NCI-H82 (cell line): ENCODE measurements at regions not wholly inside any gene's neighbourhood (a gene's known extent, or its start where the extent isn't known, plus 50 kb on each side); places are given as distances from the start of the nearest gene placed in this dataset.

Experiments used
- DNase-seq: peaks from one replicate; lab custom pipeline; 2025; lab: John Stamatoyannopoulos, UW

- DNase-seq: no peak
Observed at GRCh38 chr4:106767991-106768390, 268.1 kb downstream of the DKK2 start.

- DNase-seq: no peak
Observed at GRCh38 chr4:106766519-106766918, 269.6 kb downstream of the DKK2 start.

GRCh38 chr4:106764774-106765173 lies 271.3 kb downstream of the DKK2 start:
- DNase-seq: no peak

- DNase-seq: peak; percentile 28
Observed at GRCh38 chr4:106762666-106763443, 273.3 kb downstream of the DKK2 start.

GRCh38 chr4:106753426-106753825 lies 282.7 kb downstream of the DKK2 start:
- no peak for DNase-seq

GRCh38 chr4:106746451-106746850 lies 289.7 kb downstream of the DKK2 start:
- no peak for DNase-seq

- no peak for DNase-seq
Observed at GRCh38 chr4:106738121-106738520, 298.0 kb downstream of the DKK2 start.

- DNase-seq: no peak
Observed at GRCh38 chr4:106718548-106718947, 317.6 kb downstream of the DKK2 start.

GRCh38 chr4:106717091-106717490 lies 319.0 kb downstream of the DKK2 start:
- no peak for DNase-seq

- DNase-seq: no peak
Observed at GRCh38 chr4:106715825-106716224, 320.3 kb downstream of the DKK2 start.

GRCh38 chr4:106708464-106708816 lies 327.7 kb downstream of the DKK2 start:
- no peak for DNase-seq

GRCh38 chr4:106707776-106708463 lies 328.2 kb downstream of the DKK2 start:
- no peak for DNase-seq

GRCh38 chr4:106704253-106704870 lies 331.8 kb downstream of the DKK2 start:
- DNase-seq: no peak

GRCh38 chr4:106700321-106700720 lies 331.7 kb upstream of the GIMD1 start:
- no peak for DNase-seq

- DNase-seq: no peak
Observed at GRCh38 chr4:106698621-106699195, 330.1 kb upstream of the GIMD1 start.

GRCh38 chr4:106695501-106696262 lies 327.1 kb upstream of the GIMD1 start:
- no peak for DNase-seq

GRCh38 chr4:106694232-106694631 lies 325.7 kb upstream of the GIMD1 start:
- DNase-seq: no peak

GRCh38 chr4:106691749-106692148 lies 323.2 kb upstream of the GIMD1 start:
- DNase-seq: no peak

GRCh38 chr4:106690487-106690886 lies 321.9 kb upstream of the GIMD1 start:
- DNase-seq: no peak

GRCh38 chr4:106687026-106687425 lies 318.4 kb upstream of the GIMD1 start:
- no peak for DNase-seq

- DNase-seq: no peak
Observed at GRCh38 chr4:106681381-106681921, 312.9 kb upstream of the GIMD1 start.

GRCh38 chr4:106679063-106679462 lies 310.5 kb upstream of the GIMD1 start:
- DNase-seq: no peak
